ENCODE measurements at regions not wholly inside any gene's neighbourhood (a gene's known extent, or its start where the extent isn't known, plus 50 kb on each side); places are given as distances from the start of the nearest gene placed in this dataset.

- no TSS peak for BruUV-seq (replicated peaks)
- intact Hi-C loops (cut with micrococcal nuclease; ENCODE audit: unreplicated experiment), result no loop called here
- Histone ChIP-seq H3K27me3 (ENCODE audit: control insufficient read depth, insufficient read depth, low read length) (peaks cover 28% of the 10 kb centered on the region), H3K4me3 (ENCODE audit: low read depth in 2 of 2, low read length in 2 of 2) (no peak overlapping the region), H3K9me3 (ENCODE audit: control insufficient read depth, insufficient read depth, low read depth, low read length) (no peaks in the 10 kb centered on the region), H3K36me3 (ENCODE audit: control insufficient read depth, insufficient read depth, low read length) (no peaks in the 10 kb centered on the region), H3K27ac (ENCODE audit: low read length) (no peak overlapping the region), H3K4me1 (ENCODE audit: control insufficient read depth, insufficient read depth, low read length) (no peaks in the 10 kb centered on the region)
- in situ Hi-C loops (cut with HindIII; ENCODE audit: low pct_unique_long_range_greater_than_20kb, low sequenced_read_pairs), result no loop called here
- ChIA-PET POLR2A (no interaction called here), CTCF (no interaction called here)
- TF ChIP-seq POLR2AphosphoS5 (IDR thresholded peaks at IDR 0.05; ENCODE audit: low read depth, low read length) (no peak), REST (IDR thresholded peaks at IDR 0.05; ENCODE audit: insufficient read depth in 1 of 2, low read depth in 2 of 2, low read length in 1 of 2) (no peak), CTCF (IDR thresholded peaks at IDR 0.05) (no peak), TCF7L2 (IDR thresholded peaks at IDR 0.05; ENCODE audit: low read depth, low read length) (no peak), SIN3A (IDR thresholded peaks at IDR 0.05; ENCODE audit: borderline replicate concordance, insufficient read depth, low read depth, low read length) (no peak)
- DNase-seq (ENCODE audit: low read depth, low spot score), result no peak
- ATAC-seq, result no peak
Measured at GRCh38 chr5:174319551-174319950, 274.0 kb downstream of the NSG2 start.

GRCh38 chr5:174320051-174320450, 274.5 kb downstream of the NSG2 start:
- ChIA-PET POLR2A (no interaction called here), CTCF (no interaction called here)
- intact Hi-C loops (cut with micrococcal nuclease; ENCODE audit: unreplicated experiment) (no loop called here), in situ Hi-C loops (cut with HindIII; ENCODE audit: low pct_unique_long_range_greater_than_20kb, low sequenced_read_pairs) (no loop called here)
- ATAC-seq (no peak), DNase-seq (ENCODE audit: low read depth, low spot score) (no peak)
- TF ChIP-seq REST (IDR thresholded peaks at IDR 0.05; ENCODE audit: insufficient read depth in 1 of 2, low read depth in 2 of 2, low read length in 1 of 2) (no peak), CTCF (IDR thresholded peaks at IDR 0.05) (no peak), SIN3A (IDR thresholded peaks at IDR 0.05; ENCODE audit: borderline replicate concordance, insufficient read depth, low read depth, low read length) (no peak), TCF7L2 (IDR thresholded peaks at IDR 0.05; ENCODE audit: low read depth, low read length) (no peak)
- H3K9me3 ChIP-seq (ENCODE audit: control insufficient read depth, insufficient read depth, low read depth, low read length), result no peaks in the 10 kb centered on the region
- BruUV-seq (replicated peaks), result no TSS peak
- H3K36me3 ChIP-seq (ENCODE audit: control insufficient read depth, insufficient read depth, low read length), result no peaks in the 10 kb centered on the region
- H3K4me3 ChIP-seq (ENCODE audit: low read depth in 2 of 2, low read length in 2 of 2), result no peak overlapping the region
- H3K27ac ChIP-seq (ENCODE audit: low read length), result no peak overlapping the region
- no peaks in the 10 kb centered on the region for H3K4me1 ChIP-seq (ENCODE audit: control insufficient read depth, insufficient read depth, low read length)
- H3K27me3 ChIP-seq (ENCODE audit: control insufficient read depth, insufficient read depth, low read length), result peaks cover 33% of the 10 kb centered on the region

Measured in Panc1 (cell line).